GM11168 (cell line): ENCODE measurements at regions not wholly inside any gene's neighbourhood (a gene's known extent, or its start where the extent isn't known, plus 50 kb on each side); places are given as distances from the start of the nearest gene placed in this dataset.
"Not testable (repeated sequence)": the region's sequence is repeated elsewhere in the genome, so short reads cannot be mapped to it uniquely, and the experiment has no call there.

Experiments
- in situ Hi-C: fragments of 300-500 bp; cut with MboI; formaldehyde crosslinking; loops from one replicate; pipeline ENCODE4 v1.12.0; 2022; ENCODE audit warnings: low sequenced_read_pairs; ENCODE audit not compliant: unreplicated experiment

GRCh38 chr5:29469581-29469980, 1723.9 kb upstream of the CDH6 start:
- in situ Hi-C loops: no loop called here

- in situ Hi-C loops: no loop called here
Measured at GRCh38 chr5:29462241-29462640, 1731.2 kb upstream of the CDH6 start.

GRCh38 chr5:29460971-29461559, 1732.4 kb upstream of the CDH6 start:
- in situ Hi-C loops: no loop called here

GRCh38 chr5:29451004-29451403, 1742.5 kb upstream of the CDH6 start:
- in situ Hi-C loops: not testable (repeated sequence)

- in situ Hi-C loops: no loop called here
Measured at GRCh38 chr5:29414681-29415080, 1778.8 kb upstream of the CDH6 start.

- in situ Hi-C loops: no loop called here
Measured at GRCh38 chr5:29412979-29413378, 1780.5 kb upstream of the CDH6 start.

GRCh38 chr5:29402270-29402669, 1791.2 kb upstream of the CDH6 start:
- in situ Hi-C loops: no loop called here

GRCh38 chr5:29389993-29390392, 1803.5 kb upstream of the CDH6 start:
- in situ Hi-C loops: no loop called here

GRCh38 chr5:29387384-29387783, 1806.1 kb upstream of the CDH6 start:
- in situ Hi-C loops: no loop called here

- in situ Hi-C loops: no loop called here
Measured at GRCh38 chr5:29382780-29383179, 1810.7 kb upstream of the CDH6 start.

- in situ Hi-C loops: no loop called here
Measured at GRCh38 chr5:29380029-29380428, 1813.5 kb upstream of the CDH6 start.

- in situ Hi-C loops: no loop called here
Measured at GRCh38 chr5:29379619-29380018, 1813.9 kb upstream of the CDH6 start.

- in situ Hi-C loops: no loop called here
Measured at GRCh38 chr5:29378104-29378503, 1815.4 kb upstream of the CDH6 start.

GRCh38 chr5:29370248-29370647, 1823.2 kb upstream of the CDH6 start:
- in situ Hi-C loops: no loop called here

GRCh38 chr5:29367176-29367833, 1826.2 kb upstream of the CDH6 start:
- in situ Hi-C loops: no loop called here

GRCh38 chr5:29351170-29351569, 1842.3 kb upstream of the CDH6 start:
- in situ Hi-C loops: no loop called here

- in situ Hi-C loops: no loop called here
Measured at GRCh38 chr5:29337030-29337429, 1856.5 kb upstream of the CDH6 start.

GRCh38 chr5:29321591-29321990, 1871.9 kb upstream of the CDH6 start:
- in situ Hi-C loops: no loop called here

- in situ Hi-C loops: no loop called here
Measured at GRCh38 chr5:29309359-29309758, 1884.1 kb upstream of the CDH6 start.

GRCh38 chr5:29307478-29307877, 1886.0 kb upstream of the CDH6 start:
- in situ Hi-C loops: no loop called here

GRCh38 chr5:29304545-29304944, 1888.9 kb upstream of the CDH6 start:
- in situ Hi-C loops: no loop called here

- in situ Hi-C loops: no loop called here
Measured at GRCh38 chr5:29296548-29296947, 1896.9 kb upstream of the CDH6 start.
